HepG2 (cell line): ENCODE measurements at regions not wholly inside any gene's neighbourhood (a gene's known extent, or its start where the extent isn't known, plus 50 kb on each side); places are given as distances from the start of the nearest gene placed in this dataset.

Experiments used
- ATAC-seq: fragments of 200-7000 bp; cut with Tn5 transposase; 3 replicates; pipeline ENCODE4 v1.9.1; 2020; ENCODE audit warnings: mild to moderate bottlenecking, moderate library complexity
- BruUV-seq: library from RNA; stranded (reverse); fragments of 400-500 nt; replicated peaks from 2 replicates; lab custom pipeline; 2021; lab: Mats Ljungman, UMichigan
- CTCF ChIA-PET: fragments of 300-600 bp; formaldehyde crosslinking; extraction: SDS; loops from one replicate; lab custom pipeline; 2021; ENCODE audit warnings: low total read pairs, inconsistent platforms, low intra/inter-chr PET ratio; lab: Yijun Ruan, JAX
- POLR2A ChIA-PET: fragments of 350-600 bp; sonication (Branson Sonifier 250); formaldehyde crosslinking; loops from one replicate; lab custom pipeline; 2020; ENCODE audit warnings: antibody characterized with exemption, inconsistent platforms; lab: Yijun Ruan, JAX
- DNase-seq: peaks from one replicate; pipeline ENCODE4 v3.0.0-alpha.2; 2015; ENCODE audit warnings: low spot score
- FAIRE-seq: peaks from 3 replicates; lab custom pipeline; 2011; peaks lifted over from hg19 to GRCh38; lab: Jason Lieb, UNC
- H2AFZ ChIP-seq: one replicate; pipeline ENCODE4 v1.6.1; 2011; ENCODE audit warnings: low read length, inconsistent platforms
- H3K27ac ChIP-seq: fragments of 300-600 bp; 3 replicates; pipeline ENCODE4 v1.8.0; 2011; ENCODE audit warnings: mixed run types, mild to moderate bottlenecking, mixed read lengths, low read length, inconsistent platforms; ENCODE audit not compliant: insufficient read depth; ENCODE audit errors: extremely low read length
- H3K27me3 ChIP-seq, 2 experiments: fragments of 200-600 bp in 1 of 2; 2 replicates in 1 of 2; 3 replicates in 1 of 2; pipeline versions ENCODE4 v1.6.0 to v1.8.0; 2011; ENCODE audit warnings: low read length in 2 of 2, mild to moderate bottlenecking in 2 of 2, moderate library complexity in 2 of 2, inconsistent platforms in 1 of 2; ENCODE audit not compliant: insufficient read depth in 2 of 2, control insufficient read depth in 1 of 2
- H3K36me3 ChIP-seq, 2 experiments: fragments of 200-600 bp in 1 of 2; replicated peaks in 1 of 2; 2 replicates in 1 of 2; 3 replicates in 1 of 2; pipeline versions ENCODE4 v1.5.1 to v1.8.0; 2011; ENCODE audit warnings: low read length in 2 of 2, inconsistent platforms in 1 of 2; ENCODE audit not compliant: insufficient read depth in 2 of 2, control insufficient read depth in 1 of 2
- H3K4me1 ChIP-seq: 2 replicates; pipeline ENCODE4 v1.5.1; 2012; ENCODE audit warnings: low read length, inconsistent platforms; ENCODE audit not compliant: insufficient read depth
- H3K4me2 ChIP-seq: 2 replicates; pipeline ENCODE4 v1.6.0; 2011; ENCODE audit warnings: low read depth, low read length, inconsistent platforms
- H3K4me3 ChIP-seq, 3 experiments: fragments of 200-600 bp in 1 of 3; sonication (generic), shearing (Covaris generic) in 1 of 3; replicated peaks in 1 of 3; 2 replicates each; pipeline ENCODE4 v1.5.1; 2011 to 2016; ENCODE audit warnings: low read length in 3 of 3, inconsistent platforms in 2 of 3, low read depth in 2 of 3, mild to moderate bottlenecking in 2 of 3, control low read depth in 1 of 3, mixed read lengths in 1 of 3; ENCODE audit not compliant: insufficient read depth in 1 of 3
- H3K79me2 ChIP-seq: one replicate; pipeline ENCODE4 v1.6.1; 2011; ENCODE audit warnings: low read length, inconsistent platforms; ENCODE audit not compliant: insufficient read depth
- H3K9ac ChIP-seq: 2 replicates; pipeline ENCODE4 v1.6.0; 2011; ENCODE audit warnings: mild to moderate bottlenecking, low read depth, low read length, inconsistent platforms; ENCODE audit not compliant: insufficient read depth
- H3K9me3 ChIP-seq: 2 replicates; pipeline ENCODE4 v1.5.1; 2012; ENCODE audit warnings: mild to moderate bottlenecking, low read length
- H4K20me1 ChIP-seq: 2 replicates; pipeline ENCODE4 v1.6.0; 2011; ENCODE audit warnings: inconsistent platforms, mild to moderate bottlenecking, low read length, moderate library complexity; ENCODE audit not compliant: insufficient read depth
- KDM1A ChIP-seq: IDR thresholded peaks from 2 replicates; pipeline ENCODE4 v1.6.1; 2016; ENCODE audit warnings: missing compliant biosample characterization
- TAF1 ChIP-seq: sonication (generic); formaldehyde crosslinking; IDR thresholded peaks from 2 replicates; pipeline ENCODE4 v1.4.0; 2020; ENCODE audit warnings: missing genetic modification reagents
- ZBTB40 ChIP-seq, 2 experiments: fragments of 450-650 bp in 1 of 2; sonication (generic) in 1 of 2; formaldehyde crosslinking in 1 of 2; IDR thresholded peaks; 2 replicates each; pipeline versions ENCODE4 v1.6.1 to v1.8.0; 2016 to 2022; ENCODE audit warnings: antibody characterized with exemption in 1 of 2, mild to moderate bottlenecking in 1 of 2, missing genetic modification reagents in 1 of 2
- WGBS: methylation state at CpG from one replicate; pipeline ENCODE4 v1.1.6; 2017; ENCODE audit warnings: low lambda C conversion rate; 5-methylcytosine and 5-hydroxymethylcytosine counted together
- in situ Hi-C: cut with HindIII; loops from 2 replicates; pipeline ENCODE4 v1.10.0; 2017; ENCODE audit warnings: low pct_unique_long_range_greater_than_20kb; ENCODE audit not compliant: extremely low pct_ligation_motif_present
- intact Hi-C: fragments of 100-400 bp; cut with micrococcal nuclease; formaldehyde crosslinking; loops from one replicate; pipeline ENCODE4 v1.10.0; 2022; ENCODE audit not compliant: unreplicated experiment

DNA sequence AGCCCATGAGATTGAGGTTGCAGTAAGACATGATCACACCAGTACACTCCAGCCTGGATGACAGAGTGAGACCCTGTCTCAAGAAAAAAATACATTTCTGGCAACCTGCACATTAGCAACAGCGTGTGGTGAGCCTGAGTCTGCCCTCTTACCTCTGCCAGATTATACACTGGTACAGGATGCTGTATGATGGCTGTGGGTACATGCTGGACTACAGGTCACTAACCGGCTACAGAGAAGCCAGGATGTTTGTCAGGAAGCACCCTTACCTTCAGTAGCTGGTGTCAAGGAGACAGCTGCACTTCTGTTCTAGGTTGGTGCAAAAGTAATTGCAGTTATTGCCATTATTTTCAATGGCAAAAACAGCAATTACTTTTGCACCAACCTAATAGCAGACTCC lies 575.7 kb downstream of the NPHP4 start:
- H3K36me3 ChIP-seq, result no peaks in the 10 kb centered on the region
- BruUV-seq, result no TSS peak
- CTCF ChIA-PET, result no interaction called here

More for the DNA sequence above, 575.7 kb downstream of the NPHP4 start:
- in situ Hi-C loops, result no loop called here
- H3K4me3 ChIP-seq, result no peak overlapping the region
- intact Hi-C loops, result no loop called here
- no peak overlapping the region for H2AFZ ChIP-seq
- FAIRE-seq (no peak), ATAC-seq (no peak), DNase-seq (no peak)
- H3K27me3 ChIP-seq, result peaks cover 1 to 10% of the 10 kb centered on the region in 2 experiments; a peak in 4 of 5 replicates
- no CpG with 5 or more reads among the region's 2 CpGs for WGBS
- no peak overlapping the region for H3K4me2 ChIP-seq
- TF ChIP-seq ZBTB40 (IDR thresholded peaks at IDR 0.05) (peak; percentile 29; the same call in 1 of the 2 replicates), ZBTB40 (CRISPR knock-in tag; IDR thresholded peaks at IDR 0.05) (no peak), TAF1 (no peak), KDM1A (CRISPR knock-in tag) (no peak)
- H3K9me3 ChIP-seq, result no peaks in the 10 kb centered on the region
- H3K9ac ChIP-seq, result no peak overlapping the region
- H3K4me1 ChIP-seq, result no peaks in the 10 kb centered on the region
- POLR2A ChIA-PET, result no interaction called here
- H4K20me1 ChIP-seq, result no peaks in the 10 kb centered on the region
- no peaks in the 10 kb centered on the region for H3K79me2 ChIP-seq
- H3K27ac ChIP-seq, result no peak overlapping the region
